T-cell (primary cell): ENCODE measurements at regions not wholly inside any gene's neighbourhood (a gene's known extent, or its start where the extent isn't known, plus 50 kb on each side); places are given as distances from the start of the nearest gene placed in this dataset.

ENCODE experiments used
- ATAC-seq, 4 experiments: fragments of 200-7000 bp in 3 of 4; fragments of 150-1000 bp in 1 of 4; cut with Tn5 transposase; replicated peaks in 1 of 4; 1 replicate in 3 of 4; 2 replicates in 1 of 4; pipeline ENCODE4 v1.10.0; 2021; ENCODE audit warnings: moderate library complexity in 3 of 4, mild to moderate bottlenecking in 2 of 4, moderate number of reproducible peaks in 1 of 4
- CTCF ChIA-PET, 2 donors: fragments of 300-600 bp; sonication (Branson Sonifier 250); formaldehyde crosslinking; loops; one replicate each; lab custom pipeline; 2022; ENCODE audit warnings: antibody characterized with exemption in 2 of 2; lab: Charles Lee
- POLR2A ChIA-PET, 2 donors: fragments of 300-600 bp; sonication (Branson Sonifier 250); formaldehyde crosslinking; loops; one replicate each; lab custom pipeline; 2022; ENCODE audit warnings: antibody characterized with exemption in 2 of 2; lab: Charles Lee
- DNase-seq, 35 experiments: peaks; one replicate each; pipeline versions ENCODE4 v3.0.0 to v3.0.0-alpha.2; 2013 to 2023
- H3K27ac ChIP-seq: one replicate; pipeline ENCODE4 v1.5.1; 2013; ENCODE audit warnings: low read length
- H3K27me3 ChIP-seq, 2 experiments: replicated peaks in 1 of 2; 1 replicate in 1 of 2; 2 replicates in 1 of 2; pipeline versions ENCODE4 v1.6.1 to v1.7.0; 2013; ENCODE audit warnings: low read length in 1 of 2, mixed read lengths in 1 of 2; ENCODE audit not compliant: control insufficient read depth in 2 of 2, insufficient read depth in 2 of 2; ENCODE audit errors: extremely low read depth in 1 of 2
- H3K36me3 ChIP-seq, 2 donors: 1 replicate in 1 of 2; 2 replicates in 1 of 2; pipeline versions ENCODE4 v1.6.1 to v1.7.0; 2013; ENCODE audit warnings: low read length in 1 of 2; ENCODE audit not compliant: control insufficient read depth in 2 of 2, insufficient read depth in 1 of 2; ENCODE audit errors: extremely low read depth in 1 of 2
- H3K4me1 ChIP-seq, 2 experiments: 1 replicate in 1 of 2; 2 replicates in 1 of 2; pipeline versions ENCODE4 v1.6.1 to v1.7.0; 2013; ENCODE audit warnings: low read length in 2 of 2, mixed read lengths in 1 of 2; ENCODE audit not compliant: insufficient read depth in 2 of 2, control insufficient read depth in 1 of 2; ENCODE audit errors: extremely low read depth in 1 of 2
- H3K4me3 ChIP-seq, 2 donors: 1 replicate in 1 of 2; 2 replicates in 1 of 2; pipeline versions ENCODE4 v1.5.1 to v1.7.0; 2013; ENCODE audit warnings: mild to moderate bottlenecking in 2 of 2, low read length in 1 of 2, moderate library complexity in 1 of 2; ENCODE audit not compliant: control insufficient read depth in 1 of 2; ENCODE audit errors: extremely low read depth in 1 of 2
- H3K9me3 ChIP-seq: 2 replicates; pipeline ENCODE4 v1.7.0; 2013
- H3K27ac Mint-ChIP-seq, 2 donors: one replicate each; pipeline ENCODE4 v1.8.0; 2020 to 2021; ENCODE audit warnings: mild to moderate bottlenecking in 2 of 2, mixed read lengths in 2 of 2
- H3K27me3 Mint-ChIP-seq, 2 donors: one replicate each; pipeline ENCODE4 v1.8.0; 2021 to 2022; ENCODE audit warnings: mixed read lengths in 2 of 2
- H3K36me3 Mint-ChIP-seq: one replicate; pipeline ENCODE4 v1.8.0; 2021; ENCODE audit warnings: mixed read lengths
- H3K4me1 Mint-ChIP-seq, 3 donors: one replicate each; pipeline ENCODE4 v1.8.0; 2020 to 2022; ENCODE audit warnings: mixed read lengths in 3 of 3, mild to moderate bottlenecking in 1 of 3
- H3K4me3 Mint-ChIP-seq, 3 donors: one replicate each; pipeline ENCODE4 v1.8.0; 2020 to 2022; ENCODE audit warnings: mild to moderate bottlenecking in 3 of 3, mixed read lengths in 3 of 3, moderate library complexity in 3 of 3
- H3K9me3 Mint-ChIP-seq, 3 donors: one replicate each; pipeline ENCODE4 v1.8.0; 2020 to 2022; ENCODE audit warnings: mixed read lengths in 3 of 3
- WGBS: methylation state at CpG from one replicate; pipeline ENCODE4 v1.1.5; 2013; ENCODE audit warnings: missing lambda C conversion rate; ENCODE audit not compliant: insufficient coverage; 5-methylcytosine and 5-hydroxymethylcytosine counted together

DNA sequence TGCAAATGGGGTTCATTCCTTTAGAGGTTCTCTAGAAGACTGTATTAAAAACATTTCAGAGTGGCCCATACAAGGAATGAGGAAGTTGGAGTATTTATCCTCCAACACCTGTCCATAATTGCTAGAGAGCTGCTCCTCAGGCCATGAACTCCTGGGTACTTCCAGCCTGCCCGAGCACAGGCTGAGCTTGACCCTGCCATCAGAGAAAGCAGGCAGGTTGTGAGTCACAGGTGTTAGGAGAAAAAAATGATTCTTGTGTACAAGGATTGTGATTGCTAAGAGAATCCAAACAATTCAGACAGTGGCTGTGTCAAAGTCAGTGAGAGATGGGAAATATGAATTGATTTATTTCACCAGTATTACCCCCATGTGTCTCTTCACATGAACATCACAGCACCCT, 156.8 kb upstream of the GADL1 start:
- Histone ChIP-seq H3K4me3 (no peak overlapping the region), H3K4me1 (no peaks in the 10 kb centered on the region), H3K36me3 (no peaks in the 10 kb centered on the region), H3K9me3 (no peaks in the 10 kb centered on the region), H3K27ac (no peak overlapping the region), H3K27me3 (no peaks in the 10 kb centered on the region)
- Mint-ChIP-seq H3K9me3 (peaks cover 3 to 19% (median 4%) of the 10 kb centered on the region in 3 donors), H3K27ac (no peak overlapping the region), H3K4me1 (no peaks in the 10 kb centered on the region), H3K27me3 (peaks cover 0 to 2% of the 10 kb centered on the region in 2 donors), H3K36me3 (no peaks in the 10 kb centered on the region), H3K4me3 (no peak overlapping the region)
- WGBS: 100% methylated on average over 1 of the region's 1 CpG
- ATAC-seq (no peak), DNase-seq (no peak)
- POLR2A ChIA-PET: no interaction called here
- CTCF ChIA-PET: no interaction called here

DNA sequence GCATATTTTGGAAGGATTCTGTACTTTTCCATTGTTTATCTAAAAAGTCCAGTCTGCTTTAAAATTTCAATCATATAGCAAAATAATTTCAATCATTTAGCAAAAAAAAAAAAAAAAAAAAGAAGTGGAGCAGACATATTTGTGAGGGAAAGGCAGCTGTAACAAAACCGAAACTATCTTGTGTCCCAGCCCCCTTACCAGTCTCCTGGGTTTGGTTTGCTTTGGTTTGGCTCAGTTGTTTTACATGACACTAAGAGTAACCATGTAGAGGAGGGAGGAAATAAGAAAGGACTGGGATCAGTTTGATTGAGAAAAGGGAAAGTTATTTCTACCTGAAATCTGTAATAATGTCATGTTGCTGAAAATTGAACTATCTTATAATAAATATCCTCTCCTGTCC, 158.8 kb upstream of the GADL1 start:
- no peaks in the 10 kb centered on the region for H3K36me3 ChIP-seq
- Mint-ChIP-seq H3K27me3 (peaks cover 0 to 2% of the 10 kb centered on the region in 2 donors), H3K9me3 (peaks cover 3 to 19% (median 4%) of the 10 kb centered on the region in 3 donors), H3K27ac (no peak overlapping the region), H3K4me3 (no peak overlapping the region), H3K36me3 (no peaks in the 10 kb centered on the region), H3K4me1 (peaks cover 0 to 4% (median 2%) of the 10 kb centered on the region in 3 donors)
- no peaks in the 10 kb centered on the region for H3K9me3 ChIP-seq
- no CpG with 5 or more reads among the region's 1 CpG for WGBS
- DNase-seq (no peak), ATAC-seq (no peak)
- no peaks in the 10 kb centered on the region for H3K4me1 ChIP-seq
- ChIA-PET POLR2A (no interaction called here), CTCF (no interaction called here)
- H3K27ac ChIP-seq: no peak overlapping the region
- no peaks in the 10 kb centered on the region for H3K27me3 ChIP-seq
- H3K4me3 ChIP-seq: no peak overlapping the region

DNA sequence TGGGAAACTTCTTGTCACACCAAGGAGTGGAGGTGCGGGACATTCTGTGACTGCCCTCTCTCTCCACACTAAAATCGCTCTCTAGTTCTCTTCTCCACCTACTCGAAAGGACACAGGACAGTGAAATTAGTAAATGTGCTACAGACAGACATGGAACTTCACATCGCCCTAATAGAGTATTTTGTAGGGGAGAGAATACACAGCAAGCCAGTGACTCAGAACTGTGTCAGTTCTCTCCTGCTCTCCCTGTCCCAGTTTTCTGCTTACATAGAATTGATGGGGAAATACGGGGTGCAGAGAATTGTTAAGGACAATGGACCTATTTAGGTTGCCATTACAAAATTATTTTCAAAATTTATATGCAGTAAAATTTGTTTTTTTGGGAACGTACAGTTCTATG, 159.6 kb upstream of the GADL1 start:
- peaks cover 2% of the 10 kb centered on the region for H3K9me3 ChIP-seq
- no peak for DNase-seq
- Mint-ChIP-seq H3K9me3 (peaks cover 4 to 25% (median 8%) of the 10 kb centered on the region in 3 donors), H3K4me1 (peaks cover 0 to 4% (median 2%) of the 10 kb centered on the region in 3 donors), H3K36me3 (peaks cover 4% of the 10 kb centered on the region), H3K27me3 (peaks cover 0 to 2% of the 10 kb centered on the region in 2 donors), H3K27ac (no peak overlapping the region), H3K4me3 (no peak overlapping the region)
- H3K36me3 ChIP-seq: no peaks in the 10 kb centered on the region
- H3K27me3 ChIP-seq: no peaks in the 10 kb centered on the region
- ChIA-PET POLR2A (no interaction called here), CTCF (no interaction called here)
- H3K4me3 ChIP-seq: no peak overlapping the region
- no peak for ATAC-seq
- no CpG with 5 or more reads among the region's 6 CpGs for WGBS
- H3K27ac ChIP-seq: no peak overlapping the region
- H3K4me1 ChIP-seq: no peaks in the 10 kb centered on the region

DNA sequence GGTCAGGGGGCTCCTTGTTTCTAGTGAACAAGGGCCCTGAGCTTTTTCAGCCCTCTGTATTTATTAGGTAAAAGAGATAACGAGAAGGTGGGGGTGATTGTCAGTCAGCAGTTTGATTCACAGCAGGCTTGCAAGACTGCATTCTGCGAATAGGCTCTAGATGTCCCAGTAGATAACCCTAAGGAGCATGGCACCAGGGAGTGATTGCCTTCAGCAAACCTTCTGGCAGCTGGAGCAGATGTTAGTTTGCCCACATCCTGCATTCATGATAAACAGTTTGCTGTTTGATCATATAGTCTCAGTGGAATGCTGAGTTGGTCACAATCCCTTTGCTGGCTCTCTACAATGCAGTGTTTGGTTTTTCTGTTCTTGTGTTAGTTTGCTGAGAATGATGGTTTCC, 161.3 kb upstream of the GADL1 start:
- WGBS: 80% methylated on average over 1 of the region's 2 CpGs
- ATAC-seq: no peak

DNA sequence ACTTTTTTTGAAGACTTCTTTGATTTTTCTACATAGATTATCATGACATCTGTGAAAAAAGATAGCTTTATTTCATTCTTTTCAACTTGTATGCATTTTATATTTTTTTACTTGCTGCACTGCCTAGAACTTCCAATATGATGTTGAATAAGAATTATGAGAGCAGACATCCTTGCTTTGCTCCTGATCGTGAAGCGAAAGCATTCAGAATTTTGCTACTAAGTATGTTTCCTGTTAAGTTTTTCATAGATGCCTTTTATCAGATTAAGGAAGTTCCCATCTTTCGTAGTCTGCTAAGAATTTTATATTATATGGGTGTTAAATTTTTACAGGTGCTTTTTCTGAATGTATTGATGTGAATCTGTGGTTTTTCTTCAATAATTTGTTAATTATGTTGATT, 163.4 kb upstream of the GADL1 start:
- H3K4me3 Mint-ChIP-seq: no peak overlapping the region

More for the DNA sequence above, 161.3 kb upstream of the GADL1 start:
- DNase-seq: no peak
- H3K4me1 Mint-ChIP-seq: peaks cover 0 to 4% (median 2%) of the 10 kb centered on the region in 3 donors
- Histone ChIP-seq H3K4me3 (no peak overlapping the region), H3K4me1 (no peaks in the 10 kb centered on the region), H3K9me3 (peaks cover 2% of the 10 kb centered on the region), H3K27me3 (no peaks in the 10 kb centered on the region), H3K36me3 (no peaks in the 10 kb centered on the region), H3K27ac (no peak overlapping the region)
- ChIA-PET POLR2A (no interaction called here), CTCF (no interaction called here)
- peaks cover 4% of the 10 kb centered on the region for H3K36me3 Mint-ChIP-seq
- peaks cover 8 to 31% (median 13%) of the 10 kb centered on the region in 3 donors for H3K9me3 Mint-ChIP-seq
- H3K27me3 Mint-ChIP-seq: no peaks in the 10 kb centered on the region
- H3K27ac Mint-ChIP-seq: no peak overlapping the region
- no peak overlapping the region for H3K4me3 Mint-ChIP-seq

DNA sequence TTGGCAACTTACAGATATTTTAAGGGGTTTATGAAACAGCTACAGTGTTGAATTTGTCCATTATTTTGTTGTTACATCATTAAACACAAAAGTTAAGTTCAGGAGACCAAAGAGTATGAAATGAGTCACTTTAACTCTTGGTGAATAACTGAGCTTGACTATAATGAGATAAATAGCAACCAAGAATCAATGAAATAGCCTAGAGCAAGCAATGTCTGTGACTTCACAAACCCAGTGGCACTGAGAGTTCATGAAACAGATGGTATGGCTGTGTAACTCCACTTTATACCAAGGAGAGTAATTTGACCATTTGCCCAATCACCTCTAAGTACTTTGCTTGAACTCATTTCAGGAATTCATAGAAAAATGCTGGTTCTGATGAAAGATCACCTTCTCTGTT, 169.6 kb upstream of the GADL1 start:
- Histone ChIP-seq H3K9me3 (no peaks in the 10 kb centered on the region), H3K4me1 (no peaks in the 10 kb centered on the region), H3K36me3 (no peaks in the 10 kb centered on the region), H3K27me3 (no peaks in the 10 kb centered on the region), H3K27ac (no peak overlapping the region), H3K4me3 (no peak overlapping the region)
- DNase-seq (no peak), ATAC-seq (no peak)
- no peaks in the 10 kb centered on the region for H3K27me3 Mint-ChIP-seq
- H3K4me3 Mint-ChIP-seq: no peak overlapping the region
- H3K4me1 Mint-ChIP-seq: no peaks in the 10 kb centered on the region
- peaks cover 8% of the 10 kb centered on the region for H3K36me3 Mint-ChIP-seq
- H3K9me3 Mint-ChIP-seq: peaks cover 4 to 6% (median 6%) of the 10 kb centered on the region in 3 donors
- ChIA-PET POLR2A (no interaction called here), CTCF (no interaction called here)
- H3K27ac Mint-ChIP-seq: no peak overlapping the region

More for the DNA sequence above, 163.4 kb upstream of the GADL1 start:
- Mint-ChIP-seq H3K9me3 (peaks cover 6 to 19% (median 11%) of the 10 kb centered on the region in 3 donors), H3K27ac (no peak overlapping the region), H3K36me3 (peaks cover 12% of the 10 kb centered on the region), H3K4me1 (peaks cover 0 to 4% (median 2%) of the 10 kb centered on the region in 3 donors), H3K27me3 (no peaks in the 10 kb centered on the region)
- Histone ChIP-seq H3K4me1 (no peaks in the 10 kb centered on the region), H3K27ac (no peak overlapping the region), H3K4me3 (no peak overlapping the region), H3K36me3 (no peaks in the 10 kb centered on the region), H3K9me3 (peaks cover 2% of the 10 kb centered on the region), H3K27me3 (no peaks in the 10 kb centered on the region)
- no peak for DNase-seq
- WGBS: 38% methylated on average over 2 of the region's 3 CpGs
- ChIA-PET CTCF (no interaction called here), POLR2A (interaction anchor here in 1 of 2 donors (0.6 kb wide), 1 partner anchor 101 kb away, joined by 6 read pairs; no protein-coding TSS in a partner anchor)
- no peak for ATAC-seq

DNA sequence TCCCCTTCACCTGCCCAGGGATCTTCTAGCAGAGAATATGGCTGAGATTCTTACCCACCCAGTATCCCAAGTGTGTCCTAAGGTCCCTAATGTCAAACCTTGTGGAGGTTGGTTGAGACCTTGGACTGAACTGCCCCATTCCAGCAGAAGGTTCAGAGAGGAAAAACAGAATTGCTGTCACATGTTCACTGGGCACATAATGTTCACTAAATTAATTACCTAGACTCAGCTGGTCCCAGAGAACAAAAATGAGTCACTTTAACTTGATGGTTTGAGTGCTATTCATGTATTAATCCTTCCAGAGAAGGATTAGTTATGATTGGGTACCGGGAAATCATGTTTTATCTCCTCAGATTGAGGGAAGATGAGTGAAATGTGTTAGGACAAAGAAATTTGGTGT, 171.3 kb upstream of the GADL1 start:
- Mint-ChIP-seq H3K4me3 (no peak overlapping the region), H3K36me3 (peaks cover 8% of the 10 kb centered on the region), H3K9me3 (no peaks in the 10 kb centered on the region), H3K27ac (no peak overlapping the region), H3K4me1 (no peaks in the 10 kb centered on the region), H3K27me3 (no peaks in the 10 kb centered on the region)
- Histone ChIP-seq H3K36me3 (no peaks in the 10 kb centered on the region), H3K27ac (no peak overlapping the region), H3K9me3 (no peaks in the 10 kb centered on the region), H3K27me3 (no peaks in the 10 kb centered on the region), H3K4me1 (no peaks in the 10 kb centered on the region), H3K4me3 (no peak overlapping the region)
- CTCF ChIA-PET: no interaction called here
- POLR2A ChIA-PET: interaction anchor here in 1 of 2 donors (0.6 kb wide), 1 partner anchor 11 kb away, joined by 3 read pairs; no protein-coding TSS in a partner anchor
- WGBS: no CpG with 5 or more reads among the region's 1 CpG
- no peak for ATAC-seq
- no peak for DNase-seq
